Type B pancreatic cell (in vitro differentiated cells): ENCODE measurements at regions not wholly inside any gene's neighbourhood (a gene's known extent, or its start where the extent isn't known, plus 50 kb on each side); places are given as distances from the start of the nearest gene placed in this dataset.

Experiments used
- DNase-seq: peaks from one replicate; pipeline ENCODE4 v3.0.0; 2021; ENCODE audit warnings: mixed read lengths; ENCODE audit not compliant: unreplicated experiment; ENCODE audit errors: extremely low spot score
- H3K27ac Mint-ChIP-seq: 2 replicates; pipeline ENCODE4 v1.8.0; 2021; ENCODE audit warnings: mild to moderate bottlenecking, mixed read lengths
- H3K27me3 Mint-ChIP-seq: 2 replicates; pipeline ENCODE4 v1.8.0; 2021; ENCODE audit warnings: mixed read lengths
- H3K36me3 Mint-ChIP-seq: 2 replicates; pipeline ENCODE4 v1.8.0; 2021; ENCODE audit warnings: mixed read lengths
- H3K4me1 Mint-ChIP-seq: one replicate; pipeline ENCODE4 v1.8.0; 2021; ENCODE audit warnings: mixed read lengths; ENCODE audit not compliant: unreplicated experiment
- H3K4me3 Mint-ChIP-seq: 2 replicates; pipeline ENCODE4 v1.8.0; 2021; ENCODE audit warnings: mild to moderate bottlenecking, mixed read lengths
- H3K9me3 Mint-ChIP-seq: 2 replicates; pipeline ENCODE4 v1.8.0; 2021; ENCODE audit warnings: mixed read lengths
- TF ChIP-seq, protein P1 (sequence below): fragments of 200-600 bp; sonication (generic); conservative IDR thresholded peaks from 2 replicates; pipeline ENCODE4 v1.5.0; 2021; ENCODE audit warnings: antibody characterized with exemption, mild to moderate bottlenecking

GRCh38 chr1:101167891-101168290, 68.9 kb upstream of the S1PR1 start:
- Mint-ChIP-seq H3K27ac (no peak overlapping the region), H3K4me1 (no peaks in the 10 kb centered on the region), H3K4me3 (no peak overlapping the region), H3K27me3 (no peaks in the 10 kb centered on the region), H3K36me3 (no peaks in the 10 kb centered on the region), H3K9me3 (no peaks in the 10 kb centered on the region)
- DNase-seq = no peak
- TF ChIP-seq, protein P1, sequence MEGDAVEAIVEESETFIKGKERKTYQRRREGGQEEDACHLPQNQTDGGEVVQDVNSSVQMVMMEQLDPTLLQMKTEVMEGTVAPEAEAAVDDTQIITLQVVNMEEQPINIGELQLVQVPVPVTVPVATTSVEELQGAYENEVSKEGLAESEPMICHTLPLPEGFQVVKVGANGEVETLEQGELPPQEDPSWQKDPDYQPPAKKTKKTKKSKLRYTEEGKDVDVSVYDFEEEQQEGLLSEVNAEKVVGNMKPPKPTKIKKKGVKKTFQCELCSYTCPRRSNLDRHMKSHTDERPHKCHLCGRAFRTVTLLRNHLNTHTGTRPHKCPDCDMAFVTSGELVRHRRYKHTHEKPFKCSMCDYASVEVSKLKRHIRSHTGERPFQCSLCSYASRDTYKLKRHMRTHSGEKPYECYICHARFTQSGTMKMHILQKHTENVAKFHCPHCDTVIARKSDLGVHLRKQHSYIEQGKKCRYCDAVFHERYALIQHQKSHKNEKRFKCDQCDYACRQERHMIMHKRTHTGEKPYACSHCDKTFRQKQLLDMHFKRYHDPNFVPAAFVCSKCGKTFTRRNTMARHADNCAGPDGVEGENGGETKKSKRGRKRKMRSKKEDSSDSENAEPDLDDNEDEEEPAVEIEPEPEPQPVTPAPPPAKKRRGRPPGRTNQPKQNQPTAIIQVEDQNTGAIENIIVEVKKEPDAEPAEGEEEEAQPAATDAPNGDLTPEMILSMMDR = no peak

GRCh38 chr1:101166583-101167120, 70.2 kb upstream of the S1PR1 start:
- TF ChIP-seq, protein P1 = no peak
- H3K9me3 Mint-ChIP-seq = no peaks in the 10 kb centered on the region
- H3K27me3 Mint-ChIP-seq = no peaks in the 10 kb centered on the region
- no peak overlapping the region for H3K4me3 Mint-ChIP-seq
- H3K4me1 Mint-ChIP-seq = no peaks in the 10 kb centered on the region
- no peak overlapping the region for H3K27ac Mint-ChIP-seq
- no peak for DNase-seq
- no peaks in the 10 kb centered on the region for H3K36me3 Mint-ChIP-seq

- Mint-ChIP-seq H3K27ac (no peak overlapping the region), H3K27me3 (peaks cover under 1% of the 10 kb centered on the region)
- TF ChIP-seq, protein P1 = no peak
These were observed 70.9 kb upstream of the S1PR1 start for GRCh38 chr1:101165954-101166353.

GRCh38 chr1:101165532-101165931, 71.3 kb upstream of the S1PR1 start:
- TF ChIP-seq, protein P1 = no peak
- Mint-ChIP-seq H3K9me3 (no peaks in the 10 kb centered on the region), H3K4me1 (no peaks in the 10 kb centered on the region)

More at GRCh38 chr1:101165954-101166353, 70.9 kb upstream of the S1PR1 start:
- Mint-ChIP-seq H3K4me3 (no peak overlapping the region), H3K4me1 (no peaks in the 10 kb centered on the region), H3K9me3 (no peaks in the 10 kb centered on the region), H3K36me3 (no peaks in the 10 kb centered on the region)
- DNase-seq = no peak

GRCh38 chr1:101164776-101165175, 72.0 kb upstream of the S1PR1 start:
- TF ChIP-seq, protein P1 = no peak
- H3K27ac Mint-ChIP-seq = no peak overlapping the region
- DNase-seq = no peak
- H3K36me3 Mint-ChIP-seq = no peaks in the 10 kb centered on the region
- peaks cover 2% of the 10 kb centered on the region for H3K27me3 Mint-ChIP-seq
- no peaks in the 10 kb centered on the region for H3K9me3 Mint-ChIP-seq
- no peaks in the 10 kb centered on the region for H3K4me1 Mint-ChIP-seq
- no peak overlapping the region for H3K4me3 Mint-ChIP-seq

More at GRCh38 chr1:101165532-101165931, 71.3 kb upstream of the S1PR1 start:
- no peak overlapping the region for H3K27ac Mint-ChIP-seq
- DNase-seq = no peak
- peaks cover 2% of the 10 kb centered on the region for H3K27me3 Mint-ChIP-seq
- H3K36me3 Mint-ChIP-seq = no peaks in the 10 kb centered on the region
- no peak overlapping the region for H3K4me3 Mint-ChIP-seq
